Smooth muscle cell (in vitro differentiated cells): ENCODE measurements at regions not wholly inside any gene's neighbourhood (a gene's known extent, or its start where the extent isn't known, plus 50 kb on each side); places are given as distances from the start of the nearest gene placed in this dataset.

Source experiments
- DNase-seq: peaks from one replicate; lab custom pipeline; 2025; ENCODE audit not compliant: unreplicated experiment; lab: John Stamatoyannopoulos, UW
- H2AFZ ChIP-seq: fragments of 200-600 bp; sonication (generic); 2 replicates; pipeline ENCODE4 v1.6.0; 2016; ENCODE audit warnings: antibody characterized with exemption, low read depth, mild to moderate bottlenecking
- H3F3A ChIP-seq: fragments of 200-600 bp; sonication (generic); 2 replicates; pipeline ENCODE4 v1.6.0; 2017; ENCODE audit warnings: antibody characterized with exemption, low read depth
- H3K27ac ChIP-seq: fragments of 200-600 bp; sonication (generic); 2 replicates; pipeline ENCODE4 v1.5.1; 2016; ENCODE audit warnings: low read depth, mild to moderate bottlenecking
- H3K27me3 ChIP-seq: fragments of 200-600 bp; sonication (generic); 2 replicates; pipeline ENCODE4 v1.6.1; 2016; ENCODE audit warnings: low read depth, mild to moderate bottlenecking
- H3K36me3 ChIP-seq: fragments of 200-600 bp; sonication (generic); 2 replicates; pipeline ENCODE4 v1.5.1; 2016; ENCODE audit warnings: low read depth
- H3K4me1 ChIP-seq: fragments of 200-600 bp; sonication (generic); 2 replicates; pipeline ENCODE4 v1.5.1; 2016; ENCODE audit warnings: low read depth
- H3K4me2 ChIP-seq: fragments of 200-600 bp; sonication (generic); 2 replicates; pipeline ENCODE4 v1.6.0; 2016; ENCODE audit warnings: mild to moderate bottlenecking
- H3K4me3 ChIP-seq: fragments of 200-600 bp; sonication (generic); 2 replicates; pipeline ENCODE4 v1.5.1; 2016; ENCODE audit warnings: mild to moderate bottlenecking
- H3K79me2 ChIP-seq: fragments of 200-600 bp; sonication (generic); 2 replicates; pipeline ENCODE4 v1.6.0; 2016; ENCODE audit warnings: low read depth, mild to moderate bottlenecking
- H3K9ac ChIP-seq: fragments of 200-600 bp; sonication (generic); 2 replicates; pipeline ENCODE4 v1.6.0; 2016; ENCODE audit warnings: low read depth
- H3K9me3 ChIP-seq: fragments of 200-600 bp; sonication (generic); replicated peaks from 2 replicates; pipeline ENCODE4 v1.5.1; 2016; ENCODE audit warnings: low read depth
- H4K20me1 ChIP-seq: fragments of 200-600 bp; sonication (generic); 2 replicates; pipeline ENCODE4 v1.6.0; 2016; ENCODE audit warnings: low read depth
- WGBS: methylation state at CpG from one replicate; pipeline ENCODE4 v1.1.7; 2016; ENCODE audit warnings: low lambda C conversion rate; 5-methylcytosine and 5-hydroxymethylcytosine counted together
- TF ChIP-seq, protein P1 (sequence below): fragments of 200-600 bp; sonication (generic); IDR thresholded peaks from 2 replicates; pipeline ENCODE4 v1.5.1; 2017; ENCODE audit warnings: borderline replicate concordance, mild to moderate bottlenecking, antibody characterized with exemption; ENCODE audit not compliant: insufficient read depth, poor library complexity, severe bottlenecking

DNA sequence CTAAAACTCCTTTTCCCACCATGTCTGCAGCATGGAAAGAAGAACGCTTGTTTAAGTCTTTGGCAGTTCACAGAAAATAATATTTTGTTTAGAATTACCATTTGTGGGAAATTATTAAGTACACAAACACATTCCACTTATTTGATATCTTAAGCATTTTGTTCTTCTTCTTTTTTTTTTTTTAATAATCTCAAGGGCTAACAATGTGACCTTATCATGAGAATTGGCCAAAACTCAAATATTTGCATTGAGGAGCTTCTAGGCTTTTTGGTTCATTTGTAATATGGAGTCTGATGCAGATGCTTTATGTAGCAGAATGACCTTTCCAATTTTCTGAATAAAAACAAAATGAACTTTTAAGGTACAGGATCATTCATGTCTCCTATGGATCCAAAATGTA, 555.0 kb downstream of the ZEB2 start:
- no peak overlapping the region for H3K4me3 ChIP-seq
- no peak overlapping the region for H3K4me2 ChIP-seq
- TF ChIP-seq, protein P1, sequence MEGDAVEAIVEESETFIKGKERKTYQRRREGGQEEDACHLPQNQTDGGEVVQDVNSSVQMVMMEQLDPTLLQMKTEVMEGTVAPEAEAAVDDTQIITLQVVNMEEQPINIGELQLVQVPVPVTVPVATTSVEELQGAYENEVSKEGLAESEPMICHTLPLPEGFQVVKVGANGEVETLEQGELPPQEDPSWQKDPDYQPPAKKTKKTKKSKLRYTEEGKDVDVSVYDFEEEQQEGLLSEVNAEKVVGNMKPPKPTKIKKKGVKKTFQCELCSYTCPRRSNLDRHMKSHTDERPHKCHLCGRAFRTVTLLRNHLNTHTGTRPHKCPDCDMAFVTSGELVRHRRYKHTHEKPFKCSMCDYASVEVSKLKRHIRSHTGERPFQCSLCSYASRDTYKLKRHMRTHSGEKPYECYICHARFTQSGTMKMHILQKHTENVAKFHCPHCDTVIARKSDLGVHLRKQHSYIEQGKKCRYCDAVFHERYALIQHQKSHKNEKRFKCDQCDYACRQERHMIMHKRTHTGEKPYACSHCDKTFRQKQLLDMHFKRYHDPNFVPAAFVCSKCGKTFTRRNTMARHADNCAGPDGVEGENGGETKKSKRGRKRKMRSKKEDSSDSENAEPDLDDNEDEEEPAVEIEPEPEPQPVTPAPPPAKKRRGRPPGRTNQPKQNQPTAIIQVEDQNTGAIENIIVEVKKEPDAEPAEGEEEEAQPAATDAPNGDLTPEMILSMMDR = no peak
- H3K4me1 ChIP-seq = peaks cover 3% of the 10 kb centered on the region
- H3K79me2 ChIP-seq = no peaks in the 10 kb centered on the region
- no peaks in the 10 kb centered on the region for H4K20me1 ChIP-seq
- no peak overlapping the region for H3K9ac ChIP-seq
- H3K9me3 ChIP-seq = no peaks in the 10 kb centered on the region
- no peak overlapping the region for H3K27ac ChIP-seq
- H3K27me3 ChIP-seq = no peaks in the 10 kb centered on the region
- H3K36me3 ChIP-seq = no peaks in the 10 kb centered on the region
- H2AFZ ChIP-seq = no peak overlapping the region
- WGBS = 97% methylated on average over 1 of the region's 1 CpG
- no peaks in the 10 kb centered on the region for H3F3A ChIP-seq
- no peak for DNase-seq

GRCh38 chr2:143960177-143960576, 559.7 kb downstream of the ZEB2 start:
- H3K27ac ChIP-seq = no peak overlapping the region
- H4K20me1 ChIP-seq = no peaks in the 10 kb centered on the region
- no peak overlapping the region for H3K4me2 ChIP-seq
- H3K9ac ChIP-seq = no peak overlapping the region
- no peaks in the 10 kb centered on the region for H3K36me3 ChIP-seq
- H3K27me3 ChIP-seq = no peaks in the 10 kb centered on the region
- no peaks in the 10 kb centered on the region for H3K79me2 ChIP-seq
- no peaks in the 10 kb centered on the region for H3K9me3 ChIP-seq
- H3K4me1 ChIP-seq = no peaks in the 10 kb centered on the region
- no peaks in the 10 kb centered on the region for H3F3A ChIP-seq
- DNase-seq = no peak
- TF ChIP-seq, protein P1 = no peak
- H2AFZ ChIP-seq = no peak overlapping the region
- no peak overlapping the region for H3K4me3 ChIP-seq

GRCh38 chr2:143957321-143957720, 562.6 kb downstream of the ZEB2 start:
- no peaks in the 10 kb centered on the region for H4K20me1 ChIP-seq
- no peak for DNase-seq
- TF ChIP-seq, protein P1 = no peak
- WGBS = 92% methylated on average over 5 of the region's 5 CpGs
- no peaks in the 10 kb centered on the region for H3K4me1 ChIP-seq
- no peaks in the 10 kb centered on the region for H3F3A ChIP-seq
- H3K9ac ChIP-seq = no peak overlapping the region
- no peak overlapping the region for H3K4me3 ChIP-seq
- no peaks in the 10 kb centered on the region for H3K27me3 ChIP-seq
- no peaks in the 10 kb centered on the region for H3K36me3 ChIP-seq
- H3K27ac ChIP-seq = no peak overlapping the region
- H3K9me3 ChIP-seq = no peaks in the 10 kb centered on the region
- no peaks in the 10 kb centered on the region for H3K79me2 ChIP-seq
- H3K4me2 ChIP-seq = no peak overlapping the region
- no peak overlapping the region for H2AFZ ChIP-seq

GRCh38 chr2:143955401-143956065, 564.4 kb downstream of the ZEB2 start:
- no peak overlapping the region for H2AFZ ChIP-seq
- H3K27me3 ChIP-seq = no peaks in the 10 kb centered on the region
- H4K20me1 ChIP-seq = no peaks in the 10 kb centered on the region
- no peak for DNase-seq
- TF ChIP-seq, protein P1 = no peak
- no peaks in the 10 kb centered on the region for H3K4me1 ChIP-seq
- no peak overlapping the region for H3K9ac ChIP-seq
- H3K79me2 ChIP-seq = no peaks in the 10 kb centered on the region
- no peaks in the 10 kb centered on the region for H3K9me3 ChIP-seq
- no peak overlapping the region for H3K4me3 ChIP-seq
- H3K36me3 ChIP-seq = no peaks in the 10 kb centered on the region
- no peak overlapping the region for H3K4me2 ChIP-seq
- no peaks in the 10 kb centered on the region for H3F3A ChIP-seq
- no peak overlapping the region for H3K27ac ChIP-seq
- WGBS = 94% methylated on average over 2 of the region's 2 CpGs
